NOMO-1 treated with dmso at 0.1 percent for 144 hours (cell line): ENCODE measurements at regions not wholly inside any gene's neighbourhood (a gene's known extent, or its start where the extent isn't known, plus 50 kb on each side); places are given as distances from the start of the nearest gene placed in this dataset.

Experiments
- DNase-seq: peaks from one replicate; lab custom pipeline; 2025; ENCODE audit not compliant: unreplicated experiment; lab: John Stamatoyannopoulos, UW

- DNase-seq: no peak
These were observed 335.5 kb upstream of the ZFHX3 start for GRCh38 chr16:73383195-73383987.

GRCh38 chr16:73378471-73378870, 330.5 kb upstream of the ZFHX3 start:
- DNase-seq: no peak

- no peak for DNase-seq
These were observed 323.8 kb upstream of the ZFHX3 start for GRCh38 chr16:73371584-73372319.

- no peak for DNase-seq
These were observed 321.9 kb upstream of the ZFHX3 start for GRCh38 chr16:73369851-73370250.

- no peak for DNase-seq
These were observed 320.8 kb upstream of the ZFHX3 start for GRCh38 chr16:73368715-73369114.

GRCh38 chr16:73365016-73365551, 317.2 kb upstream of the ZFHX3 start:
- DNase-seq: no peak

- DNase-seq: no peak
These were observed 316.5 kb upstream of the ZFHX3 start for GRCh38 chr16:73364413-73364812.

GRCh38 chr16:73361061-73361460, 313.1 kb upstream of the ZFHX3 start:
- no peak for DNase-seq

- DNase-seq: no peak
These were observed 308.6 kb upstream of the ZFHX3 start for GRCh38 chr16:73356401-73357079.

- DNase-seq: no peak
These were observed 308.1 kb upstream of the ZFHX3 start for GRCh38 chr16:73355981-73356380.

GRCh38 chr16:73354434-73354833, 306.5 kb upstream of the ZFHX3 start:
- DNase-seq: no peak

GRCh38 chr16:73350707-73351452, 303.0 kb upstream of the ZFHX3 start:
- no peak for DNase-seq

- DNase-seq: no peak
These were observed 299.8 kb upstream of the ZFHX3 start for GRCh38 chr16:73347500-73348375.

- DNase-seq: no peak
These were observed 291.9 kb upstream of the ZFHX3 start for GRCh38 chr16:73339821-73340220.

- DNase-seq: no peak
These were observed 289.7 kb upstream of the ZFHX3 start for GRCh38 chr16:73337373-73338296.

GRCh38 chr16:73329358-73330286, 281.7 kb upstream of the ZFHX3 start:
- DNase-seq: no peak

GRCh38 chr16:73326770-73327470, 279.0 kb upstream of the ZFHX3 start:
- no peak for DNase-seq
